Osteocyte (in vitro differentiated cells): ENCODE measurements at regions not wholly inside any gene's neighbourhood (a gene's known extent, or its start where the extent isn't known, plus 50 kb on each side); places are given as distances from the start of the nearest gene placed in this dataset.

Experiments used
- DNase-seq: peaks from one replicate; pipeline ENCODE4 v3.0.0; 2021; ENCODE audit warnings: mixed read lengths; ENCODE audit not compliant: unreplicated experiment; ENCODE audit errors: extremely low spot score
- H3K27ac Mint-ChIP-seq: one replicate; pipeline ENCODE4 v1.8.0; 2021; ENCODE audit warnings: mild to moderate bottlenecking, mixed read lengths; ENCODE audit not compliant: unreplicated experiment
- H3K27me3 Mint-ChIP-seq: one replicate; pipeline ENCODE4 v1.8.0; 2021; ENCODE audit warnings: mixed read lengths; ENCODE audit not compliant: unreplicated experiment
- H3K36me3 Mint-ChIP-seq: one replicate; pipeline ENCODE4 v1.8.0; 2021; ENCODE audit warnings: mixed read lengths; ENCODE audit not compliant: unreplicated experiment
- H3K4me1 Mint-ChIP-seq: one replicate; pipeline ENCODE4 v1.8.0; 2021; ENCODE audit warnings: mixed read lengths; ENCODE audit not compliant: unreplicated experiment
- H3K4me3 Mint-ChIP-seq: one replicate; pipeline ENCODE4 v1.8.0; 2021; ENCODE audit warnings: mild to moderate bottlenecking, moderate library complexity, mixed read lengths; ENCODE audit not compliant: unreplicated experiment
- H3K9me3 Mint-ChIP-seq: one replicate; pipeline ENCODE4 v1.8.0; 2021; ENCODE audit warnings: mixed read lengths; ENCODE audit not compliant: unreplicated experiment
- CTCF ChIP-seq: fragments of 200-600 bp; sonication (generic); IDR thresholded peaks from 2 replicates; pipeline ENCODE4 v1.5.0; 2021; ENCODE audit warnings: antibody characterized with exemption, mild to moderate bottlenecking, moderate library complexity

GRCh38 chr7:52197221-52197620, 838.2 kb upstream of the POM121L12 start:
- Mint-ChIP-seq H3K36me3 (no peaks in the 10 kb centered on the region), H3K27ac (no peak overlapping the region), H3K27me3 (no peaks in the 10 kb centered on the region), H3K9me3 (peaks cover 13% of the 10 kb centered on the region), H3K4me3 (no peak overlapping the region), H3K4me1 (no peaks in the 10 kb centered on the region)
- no peak for TF ChIP-seq CTCF
- DNase-seq = no peak

GRCh38 chr7:52195664-52196063, 839.8 kb upstream of the POM121L12 start:
- Mint-ChIP-seq H3K27me3 (no peaks in the 10 kb centered on the region), H3K36me3 (no peaks in the 10 kb centered on the region), H3K4me3 (no peak overlapping the region), H3K9me3 (peaks cover 13% of the 10 kb centered on the region), H3K4me1 (no peaks in the 10 kb centered on the region), H3K27ac (no peak overlapping the region)
- DNase-seq = no peak
- TF ChIP-seq CTCF = no peak

- Mint-ChIP-seq H3K27me3 (no peaks in the 10 kb centered on the region), H3K27ac (no peak overlapping the region), H3K4me3 (no peak overlapping the region), H3K9me3 (peaks cover 28% of the 10 kb centered on the region), H3K4me1 (no peaks in the 10 kb centered on the region), H3K36me3 (no peaks in the 10 kb centered on the region)
- TF ChIP-seq CTCF = no peak
- DNase-seq = no peak
Observed at GRCh38 chr7:52189153-52189778, 846.2 kb upstream of the POM121L12 start.

GRCh38 chr7:52184006-52184703, 851.3 kb upstream of the POM121L12 start:
- no peak for DNase-seq
- H3K27me3 Mint-ChIP-seq = no peaks in the 10 kb centered on the region
- no peaks in the 10 kb centered on the region for H3K36me3 Mint-ChIP-seq
- no peak overlapping the region for H3K27ac Mint-ChIP-seq
- H3K9me3 Mint-ChIP-seq = peaks cover 27% of the 10 kb centered on the region
- no peak for TF ChIP-seq CTCF
- H3K4me3 Mint-ChIP-seq = no peak overlapping the region
- no peaks in the 10 kb centered on the region for H3K4me1 Mint-ChIP-seq

- H3K4me1 Mint-ChIP-seq = no peaks in the 10 kb centered on the region
- H3K27me3 Mint-ChIP-seq = no peaks in the 10 kb centered on the region
- H3K36me3 Mint-ChIP-seq = no peaks in the 10 kb centered on the region
- DNase-seq = no peak
- H3K27ac Mint-ChIP-seq = no peak overlapping the region
- H3K9me3 Mint-ChIP-seq = peaks cover 23% of the 10 kb centered on the region
- no peak for TF ChIP-seq CTCF
- no peak overlapping the region for H3K4me3 Mint-ChIP-seq
Observed at GRCh38 chr7:52179934-52180333, 855.5 kb upstream of the POM121L12 start.
